K562 (cell line): ENCODE measurements at regions not wholly inside any gene's neighbourhood (a gene's known extent, or its start where the extent isn't known, plus 50 kb on each side); places are given as distances from the start of the nearest gene placed in this dataset.
A peak's percentile ranks its signal among the peaks of the same experiment; 100 is the strongest.

Experiments
- BACH1 ChIP-seq: fragments of 200-800 bp; sonication (Bioruptor generic); IDR thresholded peaks from 2 replicates; pipeline ENCODE4 v1.6.1; 2016; ENCODE audit warnings: missing genetic modification characterization, missing compliant biosample characterization
- BMI1 ChIP-seq: fragments of 150-350 bp; IDR thresholded peaks from 2 replicates; pipeline ENCODE4 v1.6.1; 2014; ENCODE audit warnings: low read length
- CBX2 ChIP-seq: fragments of 200-600 bp; sonication (generic); IDR thresholded peaks from one replicate; pipeline ENCODE4 v1.6.1; 2012; ENCODE audit warnings: mild to moderate bottlenecking, low read length, inconsistent platforms; ENCODE audit not compliant: insufficient read depth, poor library complexity, severe bottlenecking
- CHD1 ChIP-seq: fragments of 200-600 bp; sonication (generic); IDR thresholded peaks from one replicate; pipeline ENCODE4 v1.6.1; 2012; ENCODE audit warnings: mild to moderate bottlenecking, moderate library complexity, low read length, inconsistent platforms
- CREB3 ChIP-seq: fragments of 450-650 bp; conservative IDR thresholded peaks from 2 replicates; pipeline ENCODE4 v1.6.1; 2016; ENCODE audit warnings: missing genetic modification characterization, low read depth, mild to moderate bottlenecking, missing compliant biosample characterization, moderate library complexity
- PRMT5 ChIP-seq: sonication (generic); formaldehyde crosslinking; IDR thresholded peaks from 2 replicates; pipeline ENCODE4 v1.5.0; 2020; ENCODE audit warnings: missing genetic modification reagents
- SIN3B ChIP-seq: fragments of 450-650 bp; IDR thresholded peaks from 2 replicates; pipeline ENCODE4 v1.6.1; 2017; ENCODE audit warnings: low read depth, mild to moderate bottlenecking, moderate library complexity
- SRSF3 ChIP-seq: fragments of 200-400 bp; formaldehyde crosslinking; IDR thresholded peaks from 2 replicates; pipeline ENCODE4 v1.6.1; 2016; ENCODE audit warnings: mild to moderate bottlenecking, low read length, moderate library complexity; ENCODE audit not compliant: insufficient read depth
- USF2 ChIP-seq: sonication (generic); formaldehyde crosslinking; IDR thresholded peaks from 2 replicates; pipeline ENCODE4 v1.5.0; 2020; ENCODE audit warnings: missing genetic modification reagents
- ZC3H11A ChIP-seq: IDR thresholded peaks from 2 replicates; pipeline ENCODE4 v1.6.1; 2012; ENCODE audit warnings: low read depth, low read length, improper control_type of control experiment
- TF ChIP-seq, protein P1 (sequence below): fragments of 250-450 bp; sonication (Bioruptor Pico); IDR thresholded peaks from 2 replicates; pipeline ENCODE4 v1.9.0; 2021; ENCODE audit warnings: mild to moderate bottlenecking
- TF ChIP-seq, protein P2 (sequence below): fragments of 450-650 bp; IDR thresholded peaks from 2 replicates; pipeline ENCODE4 v1.6.1; 2018; ENCODE audit warnings: mild to moderate bottlenecking, low read depth; ENCODE audit not compliant: partially characterized antibody
- TF ChIP-seq, protein P3 (sequence below), 2 experiments: fragments of 450-650 bp; IDR thresholded peaks; 2 replicates each; pipeline ENCODE4 v1.6.1; 2018; ENCODE audit warnings: mild to moderate bottlenecking in 2 of 2, low read depth in 1 of 2; ENCODE audit not compliant: partially characterized antibody in 2 of 2

DNA sequence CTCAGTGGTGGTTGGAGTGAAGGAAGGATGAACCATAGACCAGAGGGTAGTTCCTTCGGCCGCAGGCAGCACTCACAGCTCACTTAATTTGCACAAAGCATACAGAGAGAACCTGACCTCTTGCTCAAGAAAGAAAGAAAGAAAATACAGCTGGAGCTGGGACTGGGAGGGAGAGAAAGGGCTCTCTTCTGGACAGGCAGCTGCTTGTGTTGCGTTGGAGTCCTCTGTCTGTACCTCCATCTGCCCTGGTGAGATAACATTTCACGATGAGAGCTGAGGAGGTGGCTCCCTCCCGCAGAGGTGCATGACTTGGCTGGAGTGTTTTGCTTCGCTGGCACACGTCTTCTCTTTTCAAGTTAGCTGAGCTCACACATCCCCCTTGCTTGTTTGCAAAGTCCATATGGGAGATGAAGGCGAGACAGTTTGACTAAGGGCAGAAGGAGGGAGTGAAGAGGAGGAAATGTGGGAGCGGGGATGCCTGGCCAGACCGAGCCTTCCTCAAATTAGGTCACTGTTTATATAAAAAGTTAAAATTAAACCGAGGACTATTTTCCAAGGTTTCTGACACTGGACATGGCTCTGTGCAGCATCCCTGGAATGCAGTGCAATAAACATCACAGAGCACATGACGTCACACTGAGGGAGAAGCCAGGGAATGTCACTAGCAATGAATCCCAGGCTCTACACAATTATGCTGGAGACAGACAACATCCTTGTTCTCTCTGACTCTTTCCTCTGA, 359.4 kb downstream of the CD83 start (continued):
- TF ChIP-seq, protein P1, sequence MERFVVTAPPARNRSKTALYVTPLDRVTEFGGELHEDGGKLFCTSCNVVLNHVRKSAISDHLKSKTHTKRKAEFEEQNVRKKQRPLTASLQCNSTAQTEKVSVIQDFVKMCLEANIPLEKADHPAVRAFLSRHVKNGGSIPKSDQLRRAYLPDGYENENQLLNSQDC, result no peak
- no peak for TF ChIP-seq CBX2
- TF ChIP-seq PRMT5 (CRISPR knock-in tag), result no peak
- TF ChIP-seq SIN3B, result no peak
- TF ChIP-seq USF2 (CRISPR knock-in tag), result no peak
- TF ChIP-seq BMI1, result no peak
- TF ChIP-seq CHD1, result no peak
- no peak; the same call in 1 of the 2 replicates for TF ChIP-seq CREB3 (tag)
- TF ChIP-seq, protein P2, sequence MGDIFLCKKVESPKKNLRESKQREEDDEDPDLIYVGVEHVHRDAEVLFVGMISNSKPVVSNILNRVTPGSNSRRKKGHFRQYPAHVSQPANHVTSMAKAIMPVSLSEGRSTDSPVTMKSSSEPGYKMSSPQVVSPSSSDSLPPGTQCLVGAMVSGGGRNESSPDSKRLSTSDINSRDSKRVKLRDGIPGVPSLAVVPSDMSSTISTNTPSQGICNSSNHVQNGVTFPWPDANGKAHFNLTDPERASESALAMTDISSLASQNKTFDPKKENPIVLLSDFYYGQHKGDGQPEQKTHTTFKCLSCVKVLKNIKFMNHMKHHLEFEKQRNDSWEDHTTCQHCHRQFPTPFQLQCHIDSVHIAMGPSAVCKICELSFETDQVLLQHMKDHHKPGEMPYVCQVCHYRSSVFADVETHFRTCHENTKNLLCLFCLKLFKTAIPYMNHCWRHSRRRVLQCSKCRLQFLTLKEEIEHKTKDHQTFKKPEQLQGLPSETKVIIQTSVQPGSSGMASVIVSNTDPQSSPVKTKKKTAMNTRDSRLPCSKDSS, result no peak
- TF ChIP-seq ZC3H11A, result no peak
- TF ChIP-seq, protein P3, sequence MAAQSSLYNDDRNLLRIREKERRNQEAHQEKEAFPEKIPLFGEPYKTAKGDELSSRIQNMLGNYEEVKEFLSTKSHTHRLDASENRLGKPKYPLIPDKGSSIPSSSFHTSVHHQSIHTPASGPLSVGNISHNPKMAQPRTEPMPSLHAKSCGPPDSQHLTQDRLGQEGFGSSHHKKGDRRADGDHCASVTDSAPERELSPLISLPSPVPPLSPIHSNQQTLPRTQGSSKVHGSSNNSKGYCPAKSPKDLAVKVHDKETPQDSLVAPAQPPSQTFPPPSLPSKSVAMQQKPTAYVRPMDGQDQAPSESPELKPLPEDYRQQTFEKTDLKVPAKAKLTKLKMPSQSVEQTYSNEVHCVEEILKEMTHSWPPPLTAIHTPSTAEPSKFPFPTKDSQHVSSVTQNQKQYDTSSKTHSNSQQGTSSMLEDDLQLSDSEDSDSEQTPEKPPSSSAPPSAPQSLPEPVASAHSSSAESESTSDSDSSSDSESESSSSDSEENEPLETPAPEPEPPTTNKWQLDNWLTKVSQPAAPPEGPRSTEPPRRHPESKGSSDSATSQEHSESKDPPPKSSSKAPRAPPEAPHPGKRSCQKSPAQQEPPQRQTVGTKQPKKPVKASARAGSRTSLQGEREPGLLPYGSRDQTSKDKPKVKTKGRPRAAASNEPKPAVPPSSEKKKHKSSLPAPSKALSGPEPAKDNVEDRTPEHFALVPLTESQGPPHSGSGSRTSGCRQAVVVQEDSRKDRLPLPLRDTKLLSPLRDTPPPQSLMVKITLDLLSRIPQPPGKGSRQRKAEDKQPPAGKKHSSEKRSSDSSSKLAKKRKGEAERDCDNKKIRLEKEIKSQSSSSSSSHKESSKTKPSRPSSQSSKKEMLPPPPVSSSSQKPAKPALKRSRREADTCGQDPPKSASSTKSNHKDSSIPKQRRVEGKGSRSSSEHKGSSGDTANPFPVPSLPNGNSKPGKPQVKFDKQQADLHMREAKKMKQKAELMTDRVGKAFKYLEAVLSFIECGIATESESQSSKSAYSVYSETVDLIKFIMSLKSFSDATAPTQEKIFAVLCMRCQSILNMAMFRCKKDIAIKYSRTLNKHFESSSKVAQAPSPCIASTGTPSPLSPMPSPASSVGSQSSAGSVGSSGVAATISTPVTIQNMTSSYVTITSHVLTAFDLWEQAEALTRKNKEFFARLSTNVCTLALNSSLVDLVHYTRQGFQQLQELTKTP (IDR thresholded peaks at IDR 0.05; ENCODE audit: low read depth in 1 of 2, partially characterized antibody in 2 of 2), result peak in 1 of 2 experiments; percentile 28
- TF ChIP-seq BACH1 (tag), result peak; percentile 65; the same call in 1 of the 2 replicates
- TF ChIP-seq SRSF3, result no peak
